Mucosa of rectum (tissue), 2 donors: ENCODE measurements at regions not wholly inside any gene's neighbourhood (a gene's known extent, or its start where the extent isn't known, plus 50 kb on each side); places are given as distances from the start of the nearest gene placed in this dataset.
"Not testable (repeated sequence)": the region's sequence is repeated elsewhere in the genome, so short reads cannot be mapped to it uniquely, and the experiment has no call there.

Source experiments
- H3K27ac ChIP-seq, 2 donors: one replicate each; pipeline ENCODE4 v1.7.0; 2013; ENCODE audit warnings: inconsistent platforms in 2 of 2, low read depth in 2 of 2, low read length in 2 of 2
- H3K27me3 ChIP-seq, 2 donors: one replicate each; pipeline ENCODE4 v1.7.0; 2013; ENCODE audit warnings: low read length in 2 of 2; ENCODE audit not compliant: control insufficient read depth in 2 of 2, insufficient read depth in 2 of 2
- H3K36me3 ChIP-seq, 2 donors: one replicate each; pipeline ENCODE4 v1.7.0; 2013; ENCODE audit warnings: low read length in 2 of 2; ENCODE audit not compliant: control insufficient read depth in 2 of 2, insufficient read depth in 2 of 2
- H3K4me1 ChIP-seq, 2 donors: one replicate each; pipeline ENCODE4 v1.7.0; 2013; ENCODE audit warnings: low read length in 2 of 2, mild to moderate bottlenecking in 1 of 2; ENCODE audit not compliant: control insufficient read depth in 2 of 2, insufficient read depth in 2 of 2
- H3K4me3 ChIP-seq, 2 donors: one replicate each; pipeline ENCODE4 v1.7.0; 2013; ENCODE audit warnings: low read length in 2 of 2
- H3K9ac ChIP-seq, 2 donors: one replicate each; pipeline ENCODE4 v1.7.0; 2013; ENCODE audit warnings: low read length in 2 of 2, low read depth in 1 of 2, mild to moderate bottlenecking in 1 of 2
- H3K9me3 ChIP-seq, 2 donors: one replicate each; pipeline ENCODE4 v1.7.0; 2013; ENCODE audit warnings: low read length in 2 of 2; ENCODE audit not compliant: control insufficient read depth in 2 of 2
- donor health status: healthy.
- donor health status: Normal muscosa, but diverticular disease.

DNA sequence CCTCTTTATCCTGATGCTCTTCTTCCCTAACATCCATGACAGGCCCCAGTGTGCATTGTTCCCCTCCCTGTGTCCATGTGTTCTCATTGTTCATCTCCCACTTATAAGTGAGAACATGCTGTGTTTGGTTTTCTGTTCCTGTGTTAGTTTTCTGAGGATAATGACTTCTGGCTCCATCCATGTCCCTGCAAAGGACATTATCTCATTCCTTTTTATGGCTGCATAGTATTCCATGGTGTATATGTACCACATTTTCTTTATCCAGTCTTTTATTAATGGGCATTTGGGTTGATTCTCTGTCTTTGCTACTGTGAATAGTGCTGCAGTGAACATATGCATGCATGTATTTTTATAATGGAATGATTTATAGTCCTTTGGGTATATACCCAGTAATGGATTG lies 78.7 kb upstream of the EXOC2 start:
- H3K36me3 ChIP-seq, H3K27me3 ChIP-seq, H3K27ac ChIP-seq, H3K4me3 ChIP-seq, H3K9ac ChIP-seq, H3K4me1 ChIP-seq, H3K9me3 ChIP-seq: not testable (repeated sequence)

DNA sequence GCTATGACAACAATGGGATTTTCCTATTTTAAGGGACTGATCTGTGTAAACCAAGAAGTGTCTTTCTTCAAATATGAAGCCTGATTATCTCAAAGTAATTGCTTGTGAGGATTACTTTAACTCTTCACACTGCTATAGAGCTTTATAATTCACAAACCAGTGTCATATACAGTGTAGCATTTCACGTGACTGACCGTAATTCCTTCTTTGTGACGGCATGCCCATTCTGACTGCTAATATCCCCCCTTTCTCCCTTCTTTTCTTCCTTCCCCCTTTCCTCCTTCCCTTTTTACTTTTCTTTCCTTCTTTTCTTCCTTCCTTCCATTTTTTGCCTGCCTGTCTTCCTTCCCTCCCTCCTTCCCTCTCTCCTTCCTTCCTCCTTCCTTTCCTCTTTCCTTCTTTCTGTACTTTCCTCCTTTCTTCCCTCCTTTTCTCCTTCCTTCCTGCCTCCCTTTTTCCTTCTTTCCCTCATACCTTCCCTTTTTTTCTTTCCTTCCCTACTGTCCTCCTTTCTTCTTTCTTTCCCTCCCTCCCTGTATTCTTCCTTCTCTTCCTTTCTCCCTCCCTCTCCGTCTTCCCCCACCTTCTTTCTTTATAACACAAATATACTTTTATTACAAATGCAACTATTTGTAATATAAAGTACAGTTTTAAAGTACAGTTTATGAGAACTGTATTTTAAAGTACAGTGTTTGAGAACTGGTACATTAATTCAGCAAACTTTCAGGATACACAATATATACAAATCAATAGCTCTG lies 75.0 kb upstream of the EXOC2 start:
- Histone ChIP-seq H3K27ac (no peak overlapping the region), H3K4me1 (no peaks in the 10 kb centered on the region), H3K4me3 (no peak overlapping the region), H3K27me3 (peaks cover 8 to 15% of the 10 kb centered on the region in 2 donors), H3K36me3 (no peaks in the 10 kb centered on the region), H3K9ac (no peak overlapping the region), H3K9me3 (no peaks in the 10 kb centered on the region)

DNA sequence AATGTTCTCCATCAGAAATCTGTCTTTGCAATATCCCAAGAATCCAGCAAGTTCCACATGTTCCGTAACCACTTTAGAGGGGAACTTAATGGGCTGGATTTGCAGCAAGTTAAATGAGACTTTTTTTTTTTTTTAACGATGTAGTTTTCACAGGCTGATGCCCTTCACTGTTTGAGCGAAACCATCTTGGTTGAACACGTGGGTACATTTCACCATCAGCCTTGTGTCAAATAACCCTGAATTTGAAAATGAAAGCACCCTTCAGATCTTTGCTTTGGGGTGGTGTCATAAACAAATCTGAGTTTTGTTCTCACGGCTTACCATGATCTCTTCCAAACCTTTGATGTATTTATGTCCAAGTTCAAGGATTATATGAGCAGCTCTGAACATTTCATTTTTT lies 73.7 kb upstream of the EXOC2 start:
- Histone ChIP-seq H3K4me3 (peak overlapping the region in 1 of 2 donors; percentile 43), H3K27ac (no peak overlapping the region), H3K27me3 (peaks cover 8 to 15% of the 10 kb centered on the region in 2 donors), H3K9ac (no peak overlapping the region), H3K4me1 (no peaks in the 10 kb centered on the region), H3K36me3 (no peaks in the 10 kb centered on the region), H3K9me3 (no peaks in the 10 kb centered on the region)

DNA sequence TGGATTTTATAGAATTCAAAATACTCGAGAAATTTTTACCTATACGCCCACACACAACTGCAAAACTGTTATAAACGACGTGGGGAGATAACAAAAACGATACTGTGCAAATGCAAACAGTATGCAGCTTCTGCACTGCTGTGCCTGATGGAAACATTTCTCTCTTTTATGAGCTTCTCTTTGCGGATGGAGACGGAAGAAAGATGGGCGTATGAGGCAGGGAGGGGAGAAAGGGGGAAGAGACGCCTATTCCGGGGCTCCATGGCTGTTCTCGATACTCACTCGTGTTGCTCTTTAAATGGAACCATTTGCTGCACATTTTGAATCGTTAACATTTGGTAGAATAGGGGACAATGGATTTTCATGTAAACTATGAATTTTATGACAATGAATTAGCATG lies 69.1 kb upstream of the EXOC2 start:
- Histone ChIP-seq H3K4me1 (no peaks in the 10 kb centered on the region), H3K9me3 (no peaks in the 10 kb centered on the region), H3K9ac (no peak overlapping the region), H3K36me3 (no peaks in the 10 kb centered on the region), H3K4me3 (peak overlapping the region in 1 of 2 donors; percentile 17), H3K27me3 (peaks cover 6 to 11% of the 10 kb centered on the region in 2 donors), H3K27ac (no peak overlapping the region)

DNA sequence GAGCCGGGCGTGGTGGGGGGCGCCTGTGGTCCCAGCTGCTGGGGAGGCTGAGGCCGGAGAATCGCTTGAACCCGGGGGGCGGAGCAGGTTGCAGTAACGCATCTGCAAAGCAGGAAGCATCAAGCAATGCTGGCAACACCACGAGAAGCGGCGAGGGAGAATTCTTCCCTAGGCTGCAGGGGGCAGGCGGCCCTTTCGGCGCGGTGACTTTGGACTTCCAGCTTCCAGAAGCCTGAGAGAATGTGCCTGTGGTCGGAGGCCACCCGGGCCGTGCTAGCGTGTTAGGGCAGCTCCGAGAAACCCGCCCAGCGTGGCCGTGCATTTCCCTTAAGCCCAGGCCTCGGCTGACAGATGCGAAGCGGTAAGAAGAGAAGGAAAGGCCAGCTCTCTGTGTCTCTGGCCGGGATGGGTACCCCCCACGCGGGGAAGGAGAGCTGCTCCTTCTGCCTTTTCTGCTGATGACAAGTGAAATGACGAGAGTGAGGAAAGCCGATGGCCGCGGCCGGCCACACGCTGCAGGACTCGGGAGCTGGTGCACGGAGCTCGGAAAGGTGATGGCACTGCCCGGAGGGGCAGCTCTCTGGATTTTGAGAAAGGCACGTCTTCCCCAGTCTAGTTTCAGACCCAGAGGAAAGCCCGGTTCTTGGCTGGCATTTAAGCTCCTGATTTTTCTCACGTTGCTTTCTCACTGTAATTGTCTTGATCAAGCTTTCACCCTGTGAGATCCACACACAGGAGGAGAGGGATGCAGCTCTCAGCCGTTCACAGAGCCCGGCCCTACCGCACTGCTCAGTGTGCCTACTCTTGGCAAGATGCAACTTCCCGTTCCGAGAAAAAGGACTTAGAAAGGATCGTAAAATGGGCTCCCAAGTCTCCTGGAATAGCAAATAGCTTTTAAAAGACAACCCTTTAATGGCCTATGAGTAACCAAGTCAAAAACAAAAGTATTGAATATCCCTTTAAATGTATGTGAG lies 68.3 kb upstream of the EXOC2 start:
- Histone ChIP-seq H3K27me3 (peaks cover 6 to 11% of the 10 kb centered on the region in 2 donors), H3K27ac (no peak overlapping the region), H3K4me3 (no peak overlapping the region), H3K9me3 (no peaks in the 10 kb centered on the region), H3K4me1 (no peaks in the 10 kb centered on the region), H3K9ac (no peak overlapping the region), H3K36me3 (no peaks in the 10 kb centered on the region)

DNA sequence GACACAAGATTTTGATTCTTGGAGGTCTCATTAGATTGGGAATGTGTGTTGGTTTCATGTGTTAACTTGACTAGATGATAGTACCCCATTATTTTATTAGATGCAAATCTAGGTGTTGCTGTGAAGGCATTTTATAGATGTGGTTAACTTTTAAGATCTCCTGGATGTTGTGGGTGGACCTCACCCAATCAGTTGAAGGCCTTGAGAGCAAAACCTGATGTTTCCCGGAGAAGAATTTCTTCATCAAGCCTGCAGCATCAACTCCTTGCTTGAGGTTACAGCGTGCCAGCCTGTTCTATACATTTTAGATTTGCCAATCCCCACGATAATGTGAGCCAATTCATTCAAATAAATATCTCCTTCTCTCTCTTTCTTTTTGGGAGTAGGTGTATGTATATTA lies 66.8 kb upstream of the EXOC2 start:
- Histone ChIP-seq H3K4me1 (no peaks in the 10 kb centered on the region), H3K4me3 (no peak overlapping the region), H3K9ac (no peak overlapping the region), H3K9me3 (no peaks in the 10 kb centered on the region), H3K36me3 (no peaks in the 10 kb centered on the region), H3K27ac (no peak overlapping the region), H3K27me3 (peaks cover under 1 to 9% of the 10 kb centered on the region in 2 donors)

DNA sequence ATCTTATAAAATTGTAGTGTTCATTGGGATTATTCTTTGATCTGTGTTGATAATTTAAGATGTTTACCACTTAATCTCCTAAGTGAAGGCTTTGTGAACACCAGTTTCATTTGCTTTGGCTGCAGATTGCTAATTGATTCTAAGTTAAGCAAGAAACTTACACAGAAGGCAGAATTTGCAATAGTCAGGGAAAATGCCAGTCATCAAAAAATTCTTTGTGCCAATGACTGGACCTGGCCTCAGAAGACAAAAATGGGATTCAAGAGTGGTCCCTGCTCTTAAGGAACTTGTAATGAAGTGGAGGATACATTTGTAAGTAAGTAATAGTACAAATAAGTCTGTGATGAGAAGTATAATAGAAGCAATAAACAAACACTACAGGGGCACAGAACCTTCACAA lies 63.3 kb upstream of the EXOC2 start:
- H3K27me3 ChIP-seq = no peaks in the 10 kb centered on the region
- H3K36me3 ChIP-seq = no peaks in the 10 kb centered on the region
- no peak overlapping the region for H3K9ac ChIP-seq
- no peak overlapping the region for H3K27ac ChIP-seq
- no peak overlapping the region for H3K4me3 ChIP-seq
- H3K9me3 ChIP-seq = no peaks in the 10 kb centered on the region
- H3K4me1 ChIP-seq = no peaks in the 10 kb centered on the region

DNA sequence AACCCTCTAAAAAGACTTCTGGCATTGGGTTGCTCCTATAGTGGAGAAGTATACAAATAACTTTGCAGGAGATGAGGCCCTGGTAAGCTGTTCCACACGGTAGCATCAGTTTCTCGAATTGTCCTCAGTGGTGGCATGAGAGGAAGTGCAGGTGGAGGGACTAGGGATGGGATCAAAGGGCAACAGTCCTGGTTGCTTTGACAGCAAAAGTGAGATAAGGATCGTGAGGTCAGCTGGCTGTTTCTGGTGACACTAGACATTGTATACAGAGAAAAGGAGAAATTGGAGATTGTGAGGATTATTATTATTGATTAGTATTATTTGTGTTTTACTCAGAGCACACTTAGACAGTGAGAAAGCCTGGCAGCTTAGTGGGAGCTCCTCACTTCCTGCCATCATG lies 61.3 kb upstream of the EXOC2 start:
- Histone ChIP-seq H3K27me3 (no peaks in the 10 kb centered on the region), H3K9me3 (no peaks in the 10 kb centered on the region), H3K36me3 (no peaks in the 10 kb centered on the region), H3K4me3 (no peak overlapping the region), H3K27ac (no peak overlapping the region), H3K9ac (no peak overlapping the region), H3K4me1 (no peaks in the 10 kb centered on the region)

DNA sequence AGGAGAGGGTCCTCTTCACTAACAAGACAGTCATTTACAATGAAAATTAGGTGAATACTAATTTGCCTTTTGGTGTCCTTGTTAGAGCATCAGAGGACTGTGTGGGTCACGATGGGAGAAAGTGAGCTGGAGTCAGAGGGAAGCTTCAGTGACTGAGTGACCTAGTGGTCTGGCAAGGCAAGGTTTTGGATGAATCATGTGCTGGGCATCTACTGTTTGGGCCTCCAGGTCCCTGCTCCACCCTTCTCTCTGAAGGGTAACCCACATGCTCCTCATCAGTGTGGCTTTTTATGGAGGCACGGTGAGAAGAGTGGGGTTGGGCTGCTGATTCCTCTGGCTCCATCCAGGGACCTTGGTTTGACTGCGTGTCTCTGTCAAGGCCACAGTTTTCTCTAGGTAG lies 60.5 kb upstream of the EXOC2 start:
- no peak overlapping the region for H3K9ac ChIP-seq
- no peak overlapping the region for H3K4me3 ChIP-seq
- H3K27ac ChIP-seq = no peak overlapping the region
- H3K4me1 ChIP-seq = no peaks in the 10 kb centered on the region
- no peaks in the 10 kb centered on the region for H3K27me3 ChIP-seq
- H3K36me3 ChIP-seq = no peaks in the 10 kb centered on the region
- no peaks in the 10 kb centered on the region for H3K9me3 ChIP-seq

DNA sequence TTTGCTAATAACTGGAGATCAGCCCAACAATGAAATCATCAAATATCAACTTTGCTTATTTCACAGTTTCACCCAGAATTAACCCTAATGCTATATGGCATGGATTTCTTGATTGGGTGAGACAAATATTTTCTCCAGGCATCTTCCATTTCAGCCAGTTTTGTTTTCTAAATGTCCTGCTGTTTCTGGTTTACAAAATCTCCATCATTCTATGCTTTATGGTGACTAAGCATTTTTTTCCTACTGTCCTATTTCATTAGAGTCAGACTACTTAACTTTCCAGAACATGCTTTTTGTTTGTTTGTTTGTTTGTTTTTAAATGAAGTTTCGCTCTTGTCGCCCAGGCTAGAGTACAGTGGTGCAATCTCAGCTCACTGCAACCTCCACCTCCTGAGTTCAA lies 59.5 kb upstream of the EXOC2 start:
- H3K9me3 ChIP-seq = no peaks in the 10 kb centered on the region
- H3K4me3 ChIP-seq = no peak overlapping the region
- H3K27me3 ChIP-seq = no peaks in the 10 kb centered on the region
- H3K9ac ChIP-seq = no peak overlapping the region
- no peak overlapping the region for H3K27ac ChIP-seq
- H3K36me3 ChIP-seq = no peaks in the 10 kb centered on the region
- no peaks in the 10 kb centered on the region for H3K4me1 ChIP-seq
